Epithelial cell of esophagus (primary cell): ENCODE measurements at regions not wholly inside any gene's neighbourhood (a gene's known extent, or its start where the extent isn't known, plus 50 kb on each side); places are given as distances from the start of the nearest gene placed in this dataset.

Experiments used
- DNase-seq: peaks from one replicate; pipeline ENCODE4 v3.0.0; 2010; ENCODE audit warnings: low read depth
- H3K4me3 ChIP-seq: 2 replicates; pipeline ENCODE4 v1.5.1; 2011; ENCODE audit warnings: mild to moderate bottlenecking, low read length, control low read depth
- TF ChIP-seq, protein P1 (sequence below): IDR thresholded peaks from 2 replicates; pipeline ENCODE4 v1.5.1; 2011; ENCODE audit warnings: low read depth, mild to moderate bottlenecking, low read length, control low read depth, inconsistent platforms; ENCODE audit not compliant: insufficient read depth; ENCODE audit errors: missing control alignments

- H3K4me3 ChIP-seq, result no peak overlapping the region
- no peak for DNase-seq
- TF ChIP-seq, protein P1, sequence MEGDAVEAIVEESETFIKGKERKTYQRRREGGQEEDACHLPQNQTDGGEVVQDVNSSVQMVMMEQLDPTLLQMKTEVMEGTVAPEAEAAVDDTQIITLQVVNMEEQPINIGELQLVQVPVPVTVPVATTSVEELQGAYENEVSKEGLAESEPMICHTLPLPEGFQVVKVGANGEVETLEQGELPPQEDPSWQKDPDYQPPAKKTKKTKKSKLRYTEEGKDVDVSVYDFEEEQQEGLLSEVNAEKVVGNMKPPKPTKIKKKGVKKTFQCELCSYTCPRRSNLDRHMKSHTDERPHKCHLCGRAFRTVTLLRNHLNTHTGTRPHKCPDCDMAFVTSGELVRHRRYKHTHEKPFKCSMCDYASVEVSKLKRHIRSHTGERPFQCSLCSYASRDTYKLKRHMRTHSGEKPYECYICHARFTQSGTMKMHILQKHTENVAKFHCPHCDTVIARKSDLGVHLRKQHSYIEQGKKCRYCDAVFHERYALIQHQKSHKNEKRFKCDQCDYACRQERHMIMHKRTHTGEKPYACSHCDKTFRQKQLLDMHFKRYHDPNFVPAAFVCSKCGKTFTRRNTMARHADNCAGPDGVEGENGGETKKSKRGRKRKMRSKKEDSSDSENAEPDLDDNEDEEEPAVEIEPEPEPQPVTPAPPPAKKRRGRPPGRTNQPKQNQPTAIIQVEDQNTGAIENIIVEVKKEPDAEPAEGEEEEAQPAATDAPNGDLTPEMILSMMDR, result no peak
Observed at GRCh38 chr14:64649383-64649998, 54.7 kb upstream of the PLEKHG3 start.

- TF ChIP-seq, protein P1, result no peak
- H3K4me3 ChIP-seq, result no peak overlapping the region
- no peak for DNase-seq
Observed at GRCh38 chr14:64653900-64654245, 50.4 kb upstream of the PLEKHG3 start.

GRCh38 chr14:64654246-64654900 lies 49.9 kb upstream of the PLEKHG3 start:
- DNase-seq, result peak; percentile 87
- TF ChIP-seq, protein P1, result no peak
- no peak overlapping the region for H3K4me3 ChIP-seq
